Panc1 (cell line): ENCODE measurements at regions not wholly inside any gene's neighbourhood (a gene's known extent, or its start where the extent isn't known, plus 50 kb on each side); places are given as distances from the start of the nearest gene placed in this dataset.

ENCODE experiments used
- ATAC-seq: fragments of 200-7000 bp; cut with Tn5 transposase; 2 replicates; pipeline ENCODE4 v1.9.1; 2020; ENCODE audit warnings: mild to moderate bottlenecking, moderate library complexity
- BruUV-seq: library from RNA; stranded (reverse); fragments of 400-500 nt; replicated peaks from 2 replicates; lab custom pipeline; 2021; lab: Mats Ljungman, UMichigan
- CTCF ChIA-PET: fragments of 300-600 bp; sonication (Branson Sonifier 250); formaldehyde crosslinking; loops from one replicate; lab custom pipeline; 2022; ENCODE audit warnings: antibody characterized with exemption; lab: Charles Lee
- POLR2A ChIA-PET: fragments of 300-600 bp; sonication (Branson Sonifier 250); formaldehyde crosslinking; loops from one replicate; lab custom pipeline; 2022; ENCODE audit warnings: antibody characterized with exemption; lab: Charles Lee
- DNase-seq: peaks from one replicate; pipeline ENCODE4 v3.0.0-alpha.2; 2010; ENCODE audit warnings: low read depth, low spot score
- H3K27ac ChIP-seq: 2 replicates; pipeline ENCODE4 v1.5.1; 2011; ENCODE audit warnings: mild to moderate bottlenecking, low read length, inconsistent platforms
- H3K27me3 ChIP-seq: fragments of 200-500 bp; sonication (Bioruptor generic); 2 replicates; pipeline ENCODE4 v1.6.0; 2014; ENCODE audit warnings: low read length, inconsistent platforms; ENCODE audit not compliant: control insufficient read depth, insufficient read depth
- H3K36me3 ChIP-seq: fragments of 200-500 bp; sonication (Bioruptor generic); 2 replicates; pipeline ENCODE4 v1.5.1; 2014; ENCODE audit warnings: inconsistent platforms, mild to moderate bottlenecking, low read length, moderate library complexity; ENCODE audit not compliant: control insufficient read depth, insufficient read depth
- H3K4me1 ChIP-seq: 2 replicates; pipeline ENCODE4 v1.5.1; 2011; ENCODE audit warnings: inconsistent platforms, mild to moderate bottlenecking, low read length, moderate library complexity; ENCODE audit not compliant: control insufficient read depth, insufficient read depth
- H3K4me3 ChIP-seq, 2 experiments: 2 replicates each; pipeline ENCODE4 v1.5.1; 2011 to 2012; ENCODE audit warnings: low read depth in 2 of 2, low read length in 2 of 2, mild to moderate bottlenecking in 2 of 2, inconsistent platforms in 1 of 2, moderate library complexity in 1 of 2
- H3K9me3 ChIP-seq: fragments of 200-500 bp; sonication (Bioruptor generic); 2 replicates; pipeline ENCODE4 v1.5.1; 2014; ENCODE audit warnings: low read depth, mild to moderate bottlenecking, inconsistent platforms, low read length, moderate library complexity; ENCODE audit not compliant: control insufficient read depth, insufficient read depth
- POLR2AphosphoS5 ChIP-seq: IDR thresholded peaks from 2 replicates; pipeline ENCODE4 v1.6.1; 2012; ENCODE audit warnings: mild to moderate bottlenecking, low read depth, low read length, moderate library complexity
- SIN3A ChIP-seq: IDR thresholded peaks from 2 replicates; pipeline ENCODE4 v1.6.1; 2012; ENCODE audit warnings: low read depth, mild to moderate bottlenecking, low read length, moderate library complexity, borderline replicate concordance; ENCODE audit not compliant: insufficient read depth
- TCF7L2 ChIP-seq: IDR thresholded peaks from 2 replicates; pipeline ENCODE4 v1.6.1; 2011; ENCODE audit warnings: mild to moderate bottlenecking, low read depth, low read length, inconsistent platforms
- in situ Hi-C: cut with HindIII; loops from 2 replicates; pipeline ENCODE4 v1.10.0; 2016; ENCODE audit warnings: low sequenced_read_pairs, low pct_unique_long_range_greater_than_20kb
- intact Hi-C: fragments of 100-400 bp; cut with micrococcal nuclease; formaldehyde crosslinking; loops from one replicate; pipeline ENCODE4 v1.10.0; 2022; ENCODE audit not compliant: unreplicated experiment
- TF ChIP-seq, protein P1 (sequence below), 2 experiments: IDR thresholded peaks; 2 replicates each; pipeline ENCODE4 v1.6.1; 2011 to 2012; ENCODE audit warnings: low read depth in 2 of 2, control low read depth in 1 of 2, low read length in 1 of 2, mild to moderate bottlenecking in 1 of 2, moderate library complexity in 1 of 2; ENCODE audit not compliant: insufficient read depth in 1 of 2
- TF ChIP-seq, protein P2 (sequence below): fragments of 450-650 bp; IDR thresholded peaks from 2 replicates; pipeline ENCODE4 v1.5.1; 2017; ENCODE audit warnings: mild to moderate bottlenecking

DNA sequence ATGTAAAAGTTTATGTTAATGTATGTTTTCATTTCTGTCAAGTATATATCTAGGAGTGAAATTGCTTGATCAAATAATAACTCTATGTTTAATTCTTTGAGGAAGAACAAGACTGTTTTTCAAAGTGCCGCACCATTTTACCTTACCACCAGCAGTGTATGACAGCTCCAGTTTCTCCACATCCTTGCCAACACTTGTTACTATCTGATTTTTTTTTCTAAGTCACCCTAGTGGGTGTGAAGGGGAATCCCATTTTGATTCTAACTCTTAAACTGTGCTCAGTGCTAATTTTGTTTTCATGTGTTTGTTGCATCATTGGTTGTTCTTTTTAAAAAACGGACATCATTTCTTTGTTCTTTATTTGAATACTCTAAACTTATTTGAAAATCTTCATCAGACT is 120.2 kb upstream of the CDK6 start:
- TF ChIP-seq, protein P1, sequence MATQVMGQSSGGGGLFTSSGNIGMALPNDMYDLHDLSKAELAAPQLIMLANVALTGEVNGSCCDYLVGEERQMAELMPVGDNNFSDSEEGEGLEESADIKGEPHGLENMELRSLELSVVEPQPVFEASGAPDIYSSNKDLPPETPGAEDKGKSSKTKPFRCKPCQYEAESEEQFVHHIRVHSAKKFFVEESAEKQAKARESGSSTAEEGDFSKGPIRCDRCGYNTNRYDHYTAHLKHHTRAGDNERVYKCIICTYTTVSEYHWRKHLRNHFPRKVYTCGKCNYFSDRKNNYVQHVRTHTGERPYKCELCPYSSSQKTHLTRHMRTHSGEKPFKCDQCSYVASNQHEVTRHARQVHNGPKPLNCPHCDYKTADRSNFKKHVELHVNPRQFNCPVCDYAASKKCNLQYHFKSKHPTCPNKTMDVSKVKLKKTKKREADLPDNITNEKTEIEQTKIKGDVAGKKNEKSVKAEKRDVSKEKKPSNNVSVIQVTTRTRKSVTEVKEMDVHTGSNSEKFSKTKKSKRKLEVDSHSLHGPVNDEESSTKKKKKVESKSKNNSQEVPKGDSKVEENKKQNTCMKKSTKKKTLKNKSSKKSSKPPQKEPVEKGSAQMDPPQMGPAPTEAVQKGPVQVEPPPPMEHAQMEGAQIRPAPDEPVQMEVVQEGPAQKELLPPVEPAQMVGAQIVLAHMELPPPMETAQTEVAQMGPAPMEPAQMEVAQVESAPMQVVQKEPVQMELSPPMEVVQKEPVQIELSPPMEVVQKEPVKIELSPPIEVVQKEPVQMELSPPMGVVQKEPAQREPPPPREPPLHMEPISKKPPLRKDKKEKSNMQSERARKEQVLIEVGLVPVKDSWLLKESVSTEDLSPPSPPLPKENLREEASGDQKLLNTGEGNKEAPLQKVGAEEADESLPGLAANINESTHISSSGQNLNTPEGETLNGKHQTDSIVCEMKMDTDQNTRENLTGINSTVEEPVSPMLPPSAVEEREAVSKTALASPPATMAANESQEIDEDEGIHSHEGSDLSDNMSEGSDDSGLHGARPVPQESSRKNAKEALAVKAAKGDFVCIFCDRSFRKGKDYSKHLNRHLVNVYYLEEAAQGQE (IDR thresholded peaks at IDR 0.05; ENCODE audit: insufficient read depth in 1 of 2, low read depth in 2 of 2, low read length in 1 of 2), result no peak
- TF ChIP-seq TCF7L2 (no peak), SIN3A (no peak), POLR2AphosphoS5 (no peak)
- TF ChIP-seq, protein P2, sequence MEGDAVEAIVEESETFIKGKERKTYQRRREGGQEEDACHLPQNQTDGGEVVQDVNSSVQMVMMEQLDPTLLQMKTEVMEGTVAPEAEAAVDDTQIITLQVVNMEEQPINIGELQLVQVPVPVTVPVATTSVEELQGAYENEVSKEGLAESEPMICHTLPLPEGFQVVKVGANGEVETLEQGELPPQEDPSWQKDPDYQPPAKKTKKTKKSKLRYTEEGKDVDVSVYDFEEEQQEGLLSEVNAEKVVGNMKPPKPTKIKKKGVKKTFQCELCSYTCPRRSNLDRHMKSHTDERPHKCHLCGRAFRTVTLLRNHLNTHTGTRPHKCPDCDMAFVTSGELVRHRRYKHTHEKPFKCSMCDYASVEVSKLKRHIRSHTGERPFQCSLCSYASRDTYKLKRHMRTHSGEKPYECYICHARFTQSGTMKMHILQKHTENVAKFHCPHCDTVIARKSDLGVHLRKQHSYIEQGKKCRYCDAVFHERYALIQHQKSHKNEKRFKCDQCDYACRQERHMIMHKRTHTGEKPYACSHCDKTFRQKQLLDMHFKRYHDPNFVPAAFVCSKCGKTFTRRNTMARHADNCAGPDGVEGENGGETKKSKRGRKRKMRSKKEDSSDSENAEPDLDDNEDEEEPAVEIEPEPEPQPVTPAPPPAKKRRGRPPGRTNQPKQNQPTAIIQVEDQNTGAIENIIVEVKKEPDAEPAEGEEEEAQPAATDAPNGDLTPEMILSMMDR, result no peak
- H3K27ac ChIP-seq, result no peak overlapping the region
- no peaks in the 10 kb centered on the region for H3K9me3 ChIP-seq
- no peaks in the 10 kb centered on the region for H3K4me1 ChIP-seq
- DNase-seq (no peak), ATAC-seq (no peak)
- no TSS peak for BruUV-seq
- no peak overlapping the region for H3K4me3 ChIP-seq
- ChIA-PET CTCF (no interaction called here), POLR2A (no interaction called here)
- intact Hi-C loops, result no loop called here
- no peaks in the 10 kb centered on the region for H3K27me3 ChIP-seq
- no peaks in the 10 kb centered on the region for H3K36me3 ChIP-seq
- in situ Hi-C loops, result no loop called here

DNA sequence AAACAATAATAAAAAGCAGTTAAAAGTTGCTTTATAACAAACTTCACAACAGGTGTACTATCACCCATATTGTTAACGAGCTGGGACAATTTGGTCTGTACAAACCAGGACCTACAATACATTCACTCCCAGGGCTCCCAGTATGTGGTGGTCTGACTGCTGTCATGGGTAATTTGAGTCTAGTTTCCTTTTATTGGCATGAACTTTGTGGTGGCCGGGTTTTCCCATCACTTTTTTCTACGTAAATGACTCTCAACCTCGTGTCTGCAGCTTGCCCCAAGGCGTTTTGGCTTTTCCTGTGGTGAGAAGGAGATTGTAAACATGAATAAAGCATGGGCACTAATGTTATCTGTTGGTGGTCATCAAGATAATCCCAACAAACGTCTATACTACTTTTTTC is 118.7 kb upstream of the CDK6 start:
- no TSS peak for BruUV-seq
- ChIA-PET POLR2A (no interaction called here), CTCF (no interaction called here)
- in situ Hi-C loops, result no loop called here
- DNase-seq (no peak), ATAC-seq (no peak)
- Histone ChIP-seq H3K4me1 (no peaks in the 10 kb centered on the region), H3K36me3 (no peaks in the 10 kb centered on the region), H3K4me3 (no peak overlapping the region), H3K9me3 (no peaks in the 10 kb centered on the region), H3K27ac (no peak overlapping the region), H3K27me3 (no peaks in the 10 kb centered on the region)
- intact Hi-C loops, result no loop called here
- no peak for TF ChIP-seq SIN3A
- no peak for TF ChIP-seq POLR2AphosphoS5
- TF ChIP-seq, protein P1 (IDR thresholded peaks at IDR 0.05; ENCODE audit: insufficient read depth in 1 of 2, low read depth in 2 of 2, low read length in 1 of 2), result no peak
- no peak for TF ChIP-seq TCF7L2
- TF ChIP-seq, protein P2, result no peak
